Liver (tissue), 3 donors: ENCODE measurements at regions not wholly inside any gene's neighbourhood (a gene's known extent, or its start where the extent isn't known, plus 50 kb on each side); places are given as distances from the start of the nearest gene placed in this dataset.

ENCODE experiments used
- GABPA ChIP-seq, 2 donors: IDR thresholded peaks in 1 of 2; conservative IDR thresholded peaks in 1 of 2; 2 replicates each; pipeline ENCODE4 v1.6.1; 2016; ENCODE audit warnings: antibody characterized with exemption in 2 of 2, mild to moderate bottlenecking in 1 of 2, moderate library complexity in 1 of 2
- RXRA ChIP-seq, 2 donors: IDR thresholded peaks; 2 replicates each; pipeline ENCODE4 v1.6.1; 2017 to 2018; ENCODE audit warnings: antibody characterized with exemption in 2 of 2, mild to moderate bottlenecking in 1 of 2
- TAF1 ChIP-seq: conservative IDR thresholded peaks from 2 replicates; pipeline ENCODE4 v1.6.1; 2016; ENCODE audit warnings: antibody characterized with exemption, mild to moderate bottlenecking
- YY1 ChIP-seq: IDR thresholded peaks from 2 replicates; pipeline ENCODE4 v1.6.1; 2016; ENCODE audit warnings: antibody characterized with exemption, mild to moderate bottlenecking
- TF ChIP-seq, protein P1 (sequence below): IDR thresholded peaks from 2 replicates; pipeline ENCODE4 v1.6.1; 2016; ENCODE audit warnings: antibody characterized with exemption
- TF ChIP-seq, protein P2 (sequence below): fragments of 150-350 bp; IDR thresholded peaks from 2 replicates; pipeline ENCODE4 v1.5.1; 2017; ENCODE audit warnings: improper control_type of control experiment, low read depth, low read length; ENCODE audit not compliant: missing input control
- donor health status: healthy.
- donor health status: healthy.

DNA sequence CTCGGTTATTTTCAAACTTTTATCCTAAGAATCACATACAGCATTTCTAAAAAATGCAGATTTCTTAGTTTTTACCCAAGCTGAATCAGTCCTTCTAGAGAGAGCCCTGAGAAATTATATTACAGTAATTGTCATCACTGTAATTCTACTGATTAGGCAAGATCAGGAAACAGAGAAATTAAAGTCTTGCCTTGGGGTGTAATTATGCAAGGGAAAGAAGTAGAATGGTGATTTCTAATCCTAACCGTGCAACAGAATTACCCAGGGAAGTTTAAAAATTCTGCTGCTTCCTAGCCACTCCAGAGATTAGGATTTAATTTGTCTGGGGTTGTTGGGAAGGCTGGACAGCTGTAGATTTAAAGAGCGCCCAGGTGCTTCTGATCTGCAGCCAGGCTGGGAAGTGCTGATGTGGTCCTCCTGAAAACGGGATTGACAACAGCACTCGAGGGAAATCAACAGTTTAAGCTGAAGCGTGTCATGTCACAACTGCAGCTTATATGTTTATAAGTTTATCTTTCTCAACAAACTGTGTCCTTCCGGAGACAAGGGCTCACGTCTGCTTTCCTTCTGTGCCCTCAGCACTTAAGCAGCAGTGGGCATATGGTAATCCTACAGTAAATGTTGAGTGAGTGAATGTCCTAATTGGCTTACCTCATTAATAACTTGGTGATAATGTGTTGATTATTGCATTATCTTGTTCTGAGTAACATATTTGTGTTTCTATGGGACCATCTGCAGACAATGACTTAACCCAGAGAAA is 671.9 kb upstream of the SOX11 start:
- TF ChIP-seq YY1 (no peak), TAF1 (no peak), RXRA (IDR thresholded peaks at IDR 0.05) (no peak), GABPA (IDR thresholded peaks at IDR 0.05 in 1 of 2, conservative IDR thresholded peaks at IDR 0.05 in 1 of 2) (no peak)
- TF ChIP-seq, protein P1, sequence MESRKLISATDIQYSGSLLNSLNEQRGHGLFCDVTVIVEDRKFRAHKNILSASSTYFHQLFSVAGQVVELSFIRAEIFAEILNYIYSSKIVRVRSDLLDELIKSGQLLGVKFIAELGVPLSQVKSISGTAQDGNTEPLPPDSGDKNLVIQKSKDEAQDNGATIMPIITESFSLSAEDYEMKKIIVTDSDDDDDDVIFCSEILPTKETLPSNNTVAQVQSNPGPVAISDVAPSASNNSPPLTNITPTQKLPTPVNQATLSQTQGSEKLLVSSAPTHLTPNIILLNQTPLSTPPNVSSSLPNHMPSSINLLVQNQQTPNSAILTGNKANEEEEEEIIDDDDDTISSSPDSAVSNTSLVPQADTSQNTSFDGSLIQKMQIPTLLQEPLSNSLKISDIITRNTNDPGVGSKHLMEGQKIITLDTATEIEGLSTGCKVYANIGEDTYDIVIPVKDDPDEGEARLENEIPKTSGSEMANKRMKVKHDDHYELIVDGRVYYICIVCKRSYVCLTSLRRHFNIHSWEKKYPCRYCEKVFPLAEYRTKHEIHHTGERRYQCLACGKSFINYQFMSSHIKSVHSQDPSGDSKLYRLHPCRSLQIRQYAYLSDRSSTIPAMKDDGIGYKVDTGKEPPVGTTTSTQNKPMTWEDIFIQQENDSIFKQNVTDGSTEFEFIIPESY = no peak
- TF ChIP-seq, protein P2, sequence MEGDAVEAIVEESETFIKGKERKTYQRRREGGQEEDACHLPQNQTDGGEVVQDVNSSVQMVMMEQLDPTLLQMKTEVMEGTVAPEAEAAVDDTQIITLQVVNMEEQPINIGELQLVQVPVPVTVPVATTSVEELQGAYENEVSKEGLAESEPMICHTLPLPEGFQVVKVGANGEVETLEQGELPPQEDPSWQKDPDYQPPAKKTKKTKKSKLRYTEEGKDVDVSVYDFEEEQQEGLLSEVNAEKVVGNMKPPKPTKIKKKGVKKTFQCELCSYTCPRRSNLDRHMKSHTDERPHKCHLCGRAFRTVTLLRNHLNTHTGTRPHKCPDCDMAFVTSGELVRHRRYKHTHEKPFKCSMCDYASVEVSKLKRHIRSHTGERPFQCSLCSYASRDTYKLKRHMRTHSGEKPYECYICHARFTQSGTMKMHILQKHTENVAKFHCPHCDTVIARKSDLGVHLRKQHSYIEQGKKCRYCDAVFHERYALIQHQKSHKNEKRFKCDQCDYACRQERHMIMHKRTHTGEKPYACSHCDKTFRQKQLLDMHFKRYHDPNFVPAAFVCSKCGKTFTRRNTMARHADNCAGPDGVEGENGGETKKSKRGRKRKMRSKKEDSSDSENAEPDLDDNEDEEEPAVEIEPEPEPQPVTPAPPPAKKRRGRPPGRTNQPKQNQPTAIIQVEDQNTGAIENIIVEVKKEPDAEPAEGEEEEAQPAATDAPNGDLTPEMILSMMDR = no peak
